Erythroblast (primary cell): ENCODE measurements at regions not wholly inside any gene's neighbourhood (a gene's known extent, or its start where the extent isn't known, plus 50 kb on each side); places are given as distances from the start of the nearest gene placed in this dataset.

Source experiments
- GATA1 ChIP-seq: IDR thresholded peaks from 2 replicates; pipeline ENCODE4 v1.6.1; 2011; ENCODE audit warnings: low read depth, mild to moderate bottlenecking, control low read depth, low read length, moderate library complexity
- POLR2A ChIP-seq: IDR thresholded peaks from 2 replicates; pipeline ENCODE4 v1.6.1; 2011; ENCODE audit warnings: mild to moderate bottlenecking, low read length

GRCh38 chr6:105873211-105873704 lies 212.9 kb upstream of the PRDM1 start:
- no peak for TF ChIP-seq POLR2A
- TF ChIP-seq GATA1: no peak
